T follicular helper cell (primary cell): ENCODE measurements at regions not wholly inside any gene's neighbourhood (a gene's known extent, or its start where the extent isn't known, plus 50 kb on each side); places are given as distances from the start of the nearest gene placed in this dataset.

Experiments used
- DNase-seq: peaks from one replicate; pipeline ENCODE4 v3.0.0-alpha.2; 2020; ENCODE audit warnings: low read depth

- no peak for DNase-seq
Observed at GRCh38 chr10:78742406-78742729, 326.4 kb upstream of the ZMIZ1 start.

DNA sequence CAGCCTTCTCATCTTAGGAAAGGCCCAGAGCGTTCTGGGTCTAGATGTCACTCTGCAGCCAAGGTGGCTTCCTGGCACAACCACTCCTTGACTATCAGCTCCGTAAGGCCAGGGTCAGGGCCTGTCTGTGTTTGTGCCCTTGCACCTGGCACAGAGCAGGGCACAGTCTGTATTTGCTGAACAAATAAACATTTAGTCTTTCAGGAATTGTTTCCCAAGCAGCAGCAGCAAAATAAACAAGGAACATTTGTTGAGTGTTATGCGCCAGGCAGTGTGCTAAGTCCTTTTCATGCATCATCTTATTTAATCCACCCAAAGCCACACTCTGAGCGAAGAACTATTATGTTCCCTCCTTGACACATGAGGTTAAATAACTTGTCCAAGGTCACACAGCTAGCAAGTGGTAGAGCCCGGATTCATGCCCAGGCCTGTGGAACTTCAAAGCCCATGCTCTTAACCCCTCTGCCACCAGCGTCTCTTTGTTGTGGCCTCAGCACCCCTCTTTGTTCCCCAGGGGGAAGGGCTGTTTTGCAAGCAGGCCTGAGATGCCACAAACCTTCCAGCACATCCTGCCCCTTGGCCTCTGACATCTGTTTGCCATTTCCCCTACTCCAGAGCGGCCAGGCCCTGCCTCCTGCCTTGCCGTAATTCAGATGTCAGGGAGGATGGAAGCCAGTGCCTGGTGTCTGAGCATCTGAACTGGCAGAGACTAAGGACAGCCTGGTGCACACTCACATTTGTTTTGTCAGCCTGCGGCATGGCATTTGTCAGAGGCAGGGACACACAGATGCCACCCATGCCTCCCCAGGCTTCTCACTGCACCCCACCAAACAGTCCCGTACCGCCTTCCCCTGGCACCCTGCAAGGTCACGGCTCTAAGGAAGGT, 325.8 kb upstream of the ZMIZ1 start:
- DNase-seq = no peak

DNA sequence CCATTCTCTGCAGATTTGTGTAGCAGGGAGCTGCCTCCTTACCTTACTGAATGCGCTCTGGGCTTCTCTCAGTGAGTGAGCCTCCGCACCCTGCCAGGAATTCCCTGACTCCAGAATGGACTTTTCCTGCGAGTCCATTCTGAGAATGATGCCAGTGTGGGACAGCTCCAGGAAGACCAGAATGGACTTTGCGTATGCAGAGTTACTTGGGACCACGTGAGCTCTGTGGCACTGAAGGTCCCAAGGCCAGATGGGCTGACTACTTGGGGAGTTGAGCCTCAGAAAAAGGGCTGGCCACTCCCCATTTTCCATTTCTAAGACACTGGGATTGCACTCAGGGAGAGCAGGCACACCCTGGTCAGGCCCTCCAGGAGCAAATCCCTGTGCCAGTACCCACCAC, 324.7 kb upstream of the ZMIZ1 start:
- no peak for DNase-seq

DNA sequence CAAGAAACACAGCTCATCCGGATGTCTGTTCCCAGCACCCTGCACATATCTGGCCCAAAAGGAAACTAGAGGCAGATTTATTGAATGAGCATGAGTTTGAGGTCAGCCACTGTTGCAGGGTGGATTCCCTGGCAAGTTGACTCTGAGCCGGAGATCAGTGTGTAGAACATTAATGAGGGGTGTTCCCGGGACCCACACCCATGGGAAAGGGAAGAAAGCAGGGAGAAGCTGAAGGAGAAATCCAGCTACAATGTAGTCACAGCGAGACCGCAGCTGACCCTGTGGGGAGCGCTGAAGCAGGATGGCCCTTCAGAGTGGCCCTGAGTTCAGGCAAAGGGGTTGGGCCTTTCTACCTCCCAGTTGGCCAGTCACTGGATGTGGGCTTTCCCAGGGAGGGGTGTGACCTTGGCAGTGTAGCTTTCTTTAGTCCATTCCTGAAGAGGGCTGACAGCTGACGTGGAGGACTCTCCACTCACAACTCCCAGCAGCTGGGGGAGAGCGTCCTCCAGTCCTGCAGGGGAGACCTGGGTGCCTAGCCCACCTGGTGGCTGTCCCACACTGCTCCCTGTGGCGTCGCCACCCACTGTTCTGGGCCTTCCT, 324.2 kb upstream of the ZMIZ1 start:
- DNase-seq = no peak

- DNase-seq = no peak
Observed at GRCh38 chr10:78745441-78745840, 323.3 kb upstream of the ZMIZ1 start.

DNA sequence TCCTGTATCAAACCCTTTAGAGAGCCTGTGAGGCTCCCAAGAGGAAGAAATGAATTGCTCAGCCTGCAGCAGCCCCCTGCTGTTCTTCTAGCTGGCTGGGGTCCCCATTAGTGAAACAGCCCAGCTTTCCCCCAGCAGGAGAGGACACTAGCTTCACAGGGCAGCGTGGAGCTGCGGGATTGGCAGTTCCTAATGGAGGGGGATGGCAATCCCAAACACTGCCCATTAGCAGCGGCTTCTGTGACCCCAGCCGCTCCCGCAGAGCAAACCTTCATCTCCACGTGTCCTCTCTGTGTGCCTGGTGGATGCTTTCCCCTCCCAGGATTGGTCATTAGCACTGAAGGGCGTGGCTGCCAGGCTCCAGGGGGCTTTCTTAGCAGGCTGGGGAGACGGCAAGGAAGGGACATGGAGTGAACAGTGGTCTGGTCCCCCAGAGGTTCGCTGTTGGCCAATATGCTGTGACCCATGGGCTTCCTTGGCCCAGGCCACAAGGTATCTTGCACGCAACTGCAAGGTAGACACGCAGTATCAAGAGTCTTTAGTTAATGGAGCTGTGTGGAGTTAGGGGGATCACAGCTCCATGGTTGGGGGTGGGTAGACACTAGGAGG, 322.5 kb upstream of the ZMIZ1 start:
- DNase-seq = no peak

- no peak for DNase-seq
Observed at GRCh38 chr10:78747401-78748234, 321.1 kb upstream of the ZMIZ1 start.

- DNase-seq = no peak
Observed at GRCh38 chr10:78748235-78748533, 320.6 kb upstream of the ZMIZ1 start.

DNA sequence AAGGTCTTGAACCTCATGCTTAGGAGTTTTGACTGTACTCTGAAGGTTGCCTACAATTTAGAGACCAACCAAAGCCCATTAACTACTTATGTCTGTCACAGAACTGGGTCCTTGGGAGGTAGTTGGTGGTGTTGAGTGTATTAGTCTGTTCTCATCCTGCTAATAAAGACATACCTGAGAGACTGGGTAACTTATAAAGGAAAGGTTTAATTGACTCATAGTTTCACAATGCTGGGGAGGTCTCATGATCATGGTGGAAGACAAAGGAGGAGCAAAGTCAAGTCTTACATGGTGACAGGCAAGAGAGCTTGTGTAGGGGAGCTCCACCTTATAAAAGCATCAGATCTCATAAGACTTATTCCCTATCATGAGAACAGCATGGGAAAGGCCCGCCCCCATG, 319.6 kb upstream of the ZMIZ1 start:
- DNase-seq = no peak

DNA sequence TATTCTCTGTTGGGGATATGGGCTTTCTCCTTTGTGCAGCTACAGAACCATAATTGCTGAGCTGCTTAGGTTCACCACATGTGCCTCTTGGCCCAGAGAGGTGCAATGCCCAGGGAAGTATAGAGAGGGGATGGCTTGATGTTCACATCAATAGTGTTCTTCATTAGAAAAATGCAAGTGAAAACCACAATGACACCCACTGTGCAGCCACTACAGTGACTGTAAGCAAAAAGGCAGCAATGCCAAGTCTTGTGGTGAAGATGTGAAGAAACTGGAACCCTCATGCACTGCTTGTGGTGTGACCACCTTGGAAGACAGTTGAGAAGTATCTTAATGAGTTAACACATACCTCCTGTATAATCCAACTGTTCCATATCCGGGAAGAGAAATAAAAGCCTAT, 318.9 kb upstream of the ZMIZ1 start:
- no peak for DNase-seq

DNA sequence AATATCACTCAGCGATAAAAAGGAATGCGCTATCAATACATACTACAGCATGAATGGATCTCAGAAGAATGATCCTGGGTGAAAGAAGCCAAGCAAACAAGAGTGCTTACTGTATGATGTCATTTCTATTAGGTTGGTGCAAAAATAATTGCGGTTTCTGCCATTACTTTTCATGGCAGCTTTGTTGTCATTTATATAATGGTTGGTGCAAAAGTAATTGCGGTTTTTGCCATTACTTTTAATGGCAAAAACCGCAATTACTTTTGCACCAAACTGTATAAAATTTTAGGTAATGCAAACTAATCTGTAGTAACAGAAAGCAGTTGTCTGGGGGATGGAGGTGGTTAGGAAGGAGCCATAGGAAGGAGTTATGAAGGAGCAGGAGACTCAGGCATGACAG, 318.3 kb upstream of the ZMIZ1 start:
- no peak for DNase-seq

GRCh38 chr10:78751716-78752115, 317.1 kb upstream of the ZMIZ1 start:
- no peak for DNase-seq

DNA sequence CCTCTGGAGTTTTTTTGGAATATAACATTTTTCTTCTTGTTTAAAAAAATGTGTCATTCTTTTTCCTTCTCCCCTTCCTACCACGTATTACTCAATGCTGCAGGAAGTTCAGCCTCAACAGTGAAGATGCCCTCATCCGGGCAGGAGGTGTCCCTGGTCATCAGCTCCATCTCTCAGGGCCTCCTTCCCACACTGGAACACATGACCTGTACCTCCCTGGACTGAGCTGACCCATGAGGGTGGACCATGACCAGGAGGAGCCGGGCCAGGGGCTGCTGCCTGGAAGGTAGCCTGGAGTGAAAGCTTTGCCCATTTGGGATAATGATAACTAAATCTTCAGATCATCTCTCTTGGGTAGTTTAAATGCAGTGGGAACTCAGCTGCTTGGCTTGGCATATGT, 316.5 kb upstream of the ZMIZ1 start:
- DNase-seq = no peak

DNA sequence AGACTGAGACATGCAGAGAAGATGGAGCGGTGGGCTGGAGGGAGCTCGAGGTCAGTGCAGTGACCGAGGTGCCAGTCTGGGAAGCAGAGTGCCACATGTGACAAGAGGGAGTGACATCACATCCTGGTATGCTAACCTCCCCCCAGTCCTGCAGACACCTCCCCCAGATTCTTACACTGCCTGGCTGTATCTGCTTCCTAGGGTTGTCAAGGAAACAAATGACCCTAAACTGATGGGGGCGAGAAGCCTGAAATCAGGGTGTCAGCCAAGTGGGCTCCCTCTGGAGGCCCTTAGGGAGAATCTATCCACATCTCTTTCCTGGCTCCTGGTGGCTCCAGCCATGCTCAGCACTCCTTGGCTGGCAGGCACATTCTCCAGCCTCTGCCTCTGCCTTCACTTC, 316.1 kb upstream of the ZMIZ1 start:
- no peak for DNase-seq

DNA sequence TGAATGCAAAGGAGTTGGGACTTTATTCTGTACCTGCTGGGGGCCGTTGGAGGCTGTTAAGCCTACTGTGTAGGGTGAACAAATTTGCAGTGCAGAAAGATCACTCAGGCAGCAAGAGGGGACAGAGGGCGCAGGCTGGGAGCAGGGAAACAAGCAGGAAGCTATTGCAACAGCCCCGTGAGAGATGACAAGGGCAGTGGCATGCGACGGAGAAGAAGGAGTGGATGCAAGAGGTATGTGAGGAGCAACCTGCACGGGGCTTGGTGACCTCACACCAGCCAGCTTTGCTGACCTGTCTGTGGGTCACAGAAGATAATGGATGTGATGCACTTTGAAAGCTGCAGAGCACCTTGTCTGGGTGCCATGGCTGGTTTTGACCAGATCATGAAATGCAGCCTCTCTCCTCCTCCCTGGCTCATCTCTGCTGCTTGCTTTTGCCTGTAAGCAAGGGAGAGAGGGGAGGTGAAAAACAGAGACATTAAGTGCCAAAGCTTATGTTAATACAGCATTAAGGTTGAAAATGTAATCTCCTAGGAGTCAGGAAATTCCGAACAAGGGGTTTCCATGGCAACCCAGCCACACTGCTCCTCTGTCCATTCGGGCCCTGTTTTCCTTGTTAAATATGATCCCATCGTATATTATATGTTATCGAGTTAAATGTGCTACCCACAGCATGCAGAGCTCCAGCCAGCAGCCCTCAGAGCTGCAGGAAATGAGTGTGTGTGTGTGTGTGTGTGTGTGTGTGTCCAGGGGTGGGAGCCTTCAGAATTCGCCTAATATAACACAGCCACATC, 314.3 kb upstream of the ZMIZ1 start:
- no peak for DNase-seq

GRCh38 chr10:78755063-78755701, 313.6 kb upstream of the ZMIZ1 start:
- DNase-seq = no peak

GRCh38 chr10:78755877-78756455, 312.8 kb upstream of the ZMIZ1 start:
- DNase-seq = no peak

DNA sequence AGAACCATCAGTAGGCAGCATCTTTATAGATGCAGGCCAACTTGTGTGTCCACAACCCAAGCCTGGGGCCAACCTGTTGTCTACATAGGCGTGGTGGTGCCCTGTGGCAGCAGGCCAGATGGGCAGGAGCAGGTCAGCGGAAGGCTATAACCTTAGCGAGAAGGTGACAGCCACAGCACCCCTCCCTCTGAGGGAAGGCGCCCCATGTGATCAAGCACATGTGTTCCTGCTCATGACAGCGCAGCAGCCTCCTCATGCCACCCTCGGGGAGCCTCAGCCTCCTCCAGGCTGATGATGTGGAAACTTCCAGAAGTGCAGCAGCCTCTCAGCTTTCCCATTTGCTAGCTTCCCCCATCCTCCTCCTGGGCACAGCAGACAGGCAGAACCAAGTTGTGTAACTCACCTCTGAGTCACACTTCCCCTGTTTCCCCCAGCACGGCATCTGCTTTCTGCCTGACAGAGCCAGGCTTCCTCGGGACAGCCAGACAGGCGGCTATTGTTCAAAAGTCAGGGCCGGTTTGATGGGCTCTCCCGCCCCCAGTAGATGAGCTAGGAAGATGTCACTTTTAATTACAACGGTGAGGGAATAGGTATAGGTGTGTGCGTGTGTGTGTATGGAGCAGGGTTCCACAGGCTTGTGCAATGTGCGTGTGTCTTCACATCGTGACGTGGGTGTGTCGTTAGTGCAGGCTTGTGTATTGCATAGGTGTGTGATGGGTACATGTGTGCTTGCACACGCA, 312.0 kb upstream of the ZMIZ1 start:
- no peak for DNase-seq

GRCh38 chr10:78757344-78757925, 311.3 kb upstream of the ZMIZ1 start:
- DNase-seq = no peak

- DNase-seq = no peak
Observed at GRCh38 chr10:78758176-78758575, 310.6 kb upstream of the ZMIZ1 start.
